ENCODE measurements at regions not wholly inside any gene's neighbourhood (a gene's known extent, or its start where the extent isn't known, plus 50 kb on each side); places are given as distances from the start of the nearest gene placed in this dataset.

GRCh38 chr20:23192469-23192868 lies 106.3 kb upstream of the CD93 start:
- FAIRE-seq, result no peak
- no peaks in the 10 kb centered on the region for H3K79me2 ChIP-seq (ENCODE audit: control insufficient read depth, insufficient read depth, low read length)
- no peak overlapping the region for H3K9ac ChIP-seq (ENCODE audit: control insufficient read depth, extremely low read depth, insufficient read depth, low read length)
- DNase-seq (ENCODE audit: low read depth, low spot score), result no peak
- H3K4me2 ChIP-seq (ENCODE audit: control insufficient read depth, extremely low read depth, insufficient read depth, low read depth, low read length), result no peak overlapping the region
- no peak for TF ChIP-seq CTCF (optimal IDR thresholded peaks at IDR 0.05 in 1 of 3, IDR thresholded peaks at IDR 0.05 in 1 of 3, conservative IDR thresholded peaks at IDR 0.05 in 1 of 3; ENCODE audit: extremely low read depth in 1 of 3, insufficient read depth in 2 of 3, low read length in 3 of 3)
- peaks cover 10% of the 10 kb centered on the region for H3K4me1 ChIP-seq (ENCODE audit: control insufficient read depth, extremely low read depth, insufficient read depth, low read length)
- no peaks in the 10 kb centered on the region for H3K9me1 ChIP-seq (ENCODE audit: control insufficient read depth, extremely low read depth, insufficient read depth, low read length)
- H4K20me1 ChIP-seq (ENCODE audit: control insufficient read depth, extremely low read depth, insufficient read depth, low read length), result no peaks in the 10 kb centered on the region
- no peaks in the 10 kb centered on the region for H3K27me3 ChIP-seq (ENCODE audit: control insufficient read depth, extremely low read depth, insufficient read depth, low read length)
- no peak overlapping the region for H3K4me3 ChIP-seq (ENCODE audit: control insufficient read depth in 2 of 3, extremely low read depth in 1 of 3, insufficient read depth in 2 of 3, low read depth in 1 of 3, low read length in 3 of 3)
- H3K36me3 ChIP-seq (ENCODE audit: control insufficient read depth in 2 of 2, extremely low read depth in 1 of 2, insufficient read depth in 2 of 2, low read length in 2 of 2), result no peaks in the 10 kb centered on the region
- H3K9me3 ChIP-seq (ENCODE audit: control insufficient read depth, low read depth, low read length), result no peaks in the 10 kb centered on the region
- H2AFZ ChIP-seq (ENCODE audit: control insufficient read depth, low read length), result peak overlapping the region; percentile 13
- dilution Hi-C loops (cut with MboI; ENCODE audit: extremely low pct_ligation_motif_present, low sequenced_read_pairs), result loop anchor here (25.0 kb wide), 1 partner anchor 155 kb away; the partner anchor contains the start of genes SSTR4 and THBD
- no peak overlapping the region for H3K27ac ChIP-seq (ENCODE audit: control insufficient read depth, insufficient read depth, low read length)

GRCh38 chr20:23190557-23190956 lies 104.4 kb upstream of the CD93 start:
- Histone ChIP-seq H2AFZ (ENCODE audit: control insufficient read depth, low read length) (no peak overlapping the region), H3K4me2 (ENCODE audit: control insufficient read depth, extremely low read depth, insufficient read depth, low read depth, low read length) (no peak overlapping the region), H4K20me1 (ENCODE audit: control insufficient read depth, extremely low read depth, insufficient read depth, low read length) (no peaks in the 10 kb centered on the region), H3K9me3 (ENCODE audit: control insufficient read depth, low read depth, low read length) (no peaks in the 10 kb centered on the region), H3K9ac (ENCODE audit: control insufficient read depth, extremely low read depth, insufficient read depth, low read length) (no peak overlapping the region), H3K79me2 (ENCODE audit: control insufficient read depth, insufficient read depth, low read length) (no peaks in the 10 kb centered on the region), H3K4me1 (ENCODE audit: control insufficient read depth, extremely low read depth, insufficient read depth, low read length) (peaks cover 10% of the 10 kb centered on the region), H3K36me3 (ENCODE audit: control insufficient read depth in 2 of 2, extremely low read depth in 1 of 2, insufficient read depth in 2 of 2, low read length in 2 of 2) (no peaks in the 10 kb centered on the region), H3K27me3 (ENCODE audit: control insufficient read depth, extremely low read depth, insufficient read depth, low read length) (no peaks in the 10 kb centered on the region), H3K9me1 (ENCODE audit: control insufficient read depth, extremely low read depth, insufficient read depth, low read length) (no peaks in the 10 kb centered on the region), H3K4me3 (ENCODE audit: control insufficient read depth in 2 of 3, extremely low read depth in 1 of 3, insufficient read depth in 2 of 3, low read depth in 1 of 3, low read length in 3 of 3) (no peak overlapping the region), H3K27ac (ENCODE audit: control insufficient read depth, insufficient read depth, low read length) (no peak overlapping the region)
- FAIRE-seq (no peak), DNase-seq (ENCODE audit: low read depth, low spot score) (no peak)
- dilution Hi-C loops (cut with MboI; ENCODE audit: extremely low pct_ligation_motif_present, low sequenced_read_pairs), result loop anchor here (25.0 kb wide), 1 partner anchor 153 kb away; the partner anchor contains the start of genes SSTR4 and THBD
- TF ChIP-seq EZH2 (IDR thresholded peaks at IDR 0.05; ENCODE audit: low read length) (no peak), CTCF (optimal IDR thresholded peaks at IDR 0.05 in 1 of 3, IDR thresholded peaks at IDR 0.05 in 1 of 3, conservative IDR thresholded peaks at IDR 0.05 in 1 of 3; ENCODE audit: extremely low read depth in 1 of 3, insufficient read depth in 2 of 3, low read length in 3 of 3) (no peak)

Measured in keratinocyte (primary cell).